Neuronal stem cell (in vitro differentiated cells): ENCODE measurements at regions not wholly inside any gene's neighbourhood (a gene's known extent, or its start where the extent isn't known, plus 50 kb on each side); places are given as distances from the start of the nearest gene placed in this dataset.

Experiments
- DNase-seq: peaks from one replicate; pipeline ENCODE4 v3.0.0-alpha.2; 2013; ENCODE audit warnings: low spot score
- H2AFZ ChIP-seq: one replicate; pipeline ENCODE4 v1.6.1; 2013; ENCODE audit warnings: mild to moderate bottlenecking, low read length, inconsistent platforms
- H2AK5ac ChIP-seq: 2 replicates; pipeline ENCODE4 v1.6.1; 2013; ENCODE audit warnings: low read depth, mild to moderate bottlenecking, inconsistent platforms, low read length, moderate library complexity, mixed read lengths
- H2BK120ac ChIP-seq: 2 replicates; pipeline ENCODE4 v1.6.1; 2013; ENCODE audit warnings: low read depth, mild to moderate bottlenecking, inconsistent platforms, low read length, moderate library complexity, mixed read lengths
- H2BK12ac ChIP-seq: one replicate; pipeline ENCODE4 v1.6.1; 2013; ENCODE audit warnings: low read length, inconsistent platforms
- H2BK15ac ChIP-seq: 2 replicates; pipeline ENCODE4 v1.6.1; 2013; ENCODE audit warnings: mild to moderate bottlenecking, low read length, inconsistent platforms, mixed read lengths
- H2BK5ac ChIP-seq: one replicate; pipeline ENCODE4 v1.6.1; 2013; ENCODE audit warnings: inconsistent platforms, mild to moderate bottlenecking, low read length, moderate library complexity
- H3K14ac ChIP-seq: one replicate; pipeline ENCODE4 v1.6.1; 2013; ENCODE audit warnings: low read length, inconsistent platforms
- H3K18ac ChIP-seq: 2 replicates; pipeline ENCODE4 v1.6.1; 2013; ENCODE audit warnings: low read length, inconsistent platforms
- H3K23ac ChIP-seq: 2 replicates; pipeline ENCODE4 v1.6.1; 2013; ENCODE audit warnings: low read depth, mild to moderate bottlenecking, mixed read lengths, low read length, inconsistent platforms; ENCODE audit not compliant: poor library complexity
- H3K27ac ChIP-seq: replicated peaks from 3 replicates; pipeline ENCODE4 v1.5.1; 2013; ENCODE audit warnings: low read length, inconsistent platforms
- H3K27me3 ChIP-seq, 3 experiments: 2 replicates each; pipeline ENCODE4 v1.6.1; 2013; ENCODE audit warnings: low read length in 3 of 3, mild to moderate bottlenecking in 2 of 3, inconsistent platforms in 1 of 3, low read depth in 1 of 3, mixed read lengths in 1 of 3, moderate library complexity in 1 of 3; ENCODE audit not compliant: control insufficient read depth in 3 of 3, insufficient read depth in 3 of 3
- H3K36me3 ChIP-seq, 2 donors: replicated peaks in 1 of 2; 2 replicates each; pipeline ENCODE4 v1.6.1; 2013; ENCODE audit warnings: low read length in 2 of 2; ENCODE audit not compliant: control insufficient read depth in 2 of 2, insufficient read depth in 2 of 2
- H3K4ac ChIP-seq: 2 replicates; pipeline ENCODE4 v1.6.1; 2013; ENCODE audit warnings: inconsistent platforms, mild to moderate bottlenecking, low read length, moderate library complexity
- H3K4me1 ChIP-seq, 2 donors: 1 replicate in 1 of 2; 2 replicates in 1 of 2; pipeline ENCODE4 v1.6.1; 2013; ENCODE audit warnings: low read length in 2 of 2, low read depth in 1 of 2; ENCODE audit not compliant: control insufficient read depth in 2 of 2, insufficient read depth in 1 of 2
- H3K4me2 ChIP-seq: one replicate; pipeline ENCODE4 v1.6.1; 2013; ENCODE audit warnings: mild to moderate bottlenecking, low read length, inconsistent platforms; ENCODE audit not compliant: insufficient read depth, poor library complexity, severe bottlenecking
- H3K4me3 ChIP-seq, 2 donors: 2 replicates each; pipeline ENCODE4 v1.5.1; 2013; ENCODE audit warnings: low read length in 2 of 2, mild to moderate bottlenecking in 2 of 2, inconsistent platforms in 1 of 2, moderate library complexity in 1 of 2
- H3K79me1 ChIP-seq: one replicate; pipeline ENCODE4 v1.6.1; 2013; ENCODE audit warnings: low read depth, mild to moderate bottlenecking, inconsistent platforms, low read length, moderate library complexity
- H3K9ac ChIP-seq: one replicate; pipeline ENCODE4 v1.6.1; 2013; ENCODE audit warnings: mild to moderate bottlenecking, low read depth, low read length, inconsistent platforms; ENCODE audit not compliant: poor library complexity
- H3K9me3 ChIP-seq, 2 donors: replicated peaks in 1 of 2; 2 replicates each; pipeline versions ENCODE3 to v1.6.1; 2013; ENCODE audit warnings: low read length in 2 of 2, mild to moderate bottlenecking in 2 of 2, inconsistent platforms in 1 of 2, low read depth in 1 of 2, mixed read lengths in 1 of 2, moderate library complexity in 1 of 2; ENCODE audit not compliant: control insufficient read depth in 2 of 2, insufficient read depth in 1 of 2
- H4K8ac ChIP-seq: one replicate; pipeline ENCODE4 v1.6.1; 2013; ENCODE audit warnings: low read depth, mild to moderate bottlenecking, inconsistent platforms, low read length, moderate library complexity
- H4K91ac ChIP-seq: one replicate; pipeline ENCODE4 v1.6.1; 2013; ENCODE audit warnings: low read length, low read depth, mild to moderate bottlenecking, inconsistent platforms; ENCODE audit not compliant: poor library complexity
- WGBS, 2 donors: extraction: QIAGEN DNeasy Blood & Tissue Kit; methylation state at CpG; one replicate each; pipeline ENCODE4 v1.1.7; 2013; ENCODE audit warnings: missing lambda C conversion rate in 2 of 2, mixed read lengths in 1 of 2; ENCODE audit not compliant: insufficient read length in 2 of 2, insufficient replicate concordance in 1 of 2; ENCODE audit errors: extremely low coverage in 2 of 2; 5-methylcytosine and 5-hydroxymethylcytosine counted together

DNA sequence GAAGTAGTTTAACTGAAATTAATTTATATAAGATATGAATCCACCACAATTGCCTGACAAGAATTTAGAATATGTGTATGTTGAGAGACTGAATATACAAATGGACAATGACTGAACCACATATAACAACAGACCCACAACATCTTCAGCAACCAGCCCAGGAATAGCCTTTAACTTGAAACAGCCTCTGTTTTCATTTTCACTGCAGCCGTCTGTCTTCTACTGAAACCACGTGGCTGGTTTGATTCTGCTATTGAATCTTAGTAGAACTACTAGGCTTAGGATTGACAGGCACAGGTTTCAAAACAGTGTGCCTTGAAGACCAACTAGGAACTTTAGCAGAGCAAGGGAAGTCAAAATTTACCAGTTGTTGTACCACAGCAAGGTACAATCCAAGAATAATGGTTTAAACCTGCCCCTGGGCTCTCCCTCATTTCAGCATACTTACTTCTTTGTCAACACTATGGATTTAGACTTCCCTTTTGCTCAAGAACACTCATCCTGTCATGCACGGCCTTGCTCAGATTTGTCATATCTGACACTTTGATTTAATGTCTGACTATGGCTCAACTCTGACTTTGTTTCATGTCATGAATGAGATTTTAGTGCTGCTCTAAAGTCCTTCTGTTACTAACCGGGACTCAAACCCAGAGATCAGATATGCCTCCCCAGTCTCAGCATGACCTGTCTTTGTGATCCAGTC, 355.0 kb downstream of the KIF2B start:
- no peak overlapping the region for H3K4me3 ChIP-seq
- H3K4me1 ChIP-seq: no peaks in the 10 kb centered on the region
- H2AK5ac ChIP-seq: no peak overlapping the region
- no CpG with 5 or more reads among the region's 4 CpGs for WGBS, 2 donors
- H3K27ac ChIP-seq: no peak overlapping the region
- H3K9ac ChIP-seq: no peak overlapping the region
- H2BK120ac ChIP-seq: no peak overlapping the region
- no peak overlapping the region for H2AFZ ChIP-seq
- no peak overlapping the region for H3K14ac ChIP-seq
- no peaks in the 10 kb centered on the region for H3K27me3 ChIP-seq
- H3K79me1 ChIP-seq: no peaks in the 10 kb centered on the region
- no peaks in the 10 kb centered on the region for H3K36me3 ChIP-seq
- no peak overlapping the region for H3K23ac ChIP-seq
- no peak overlapping the region for H2BK5ac ChIP-seq
- no peak overlapping the region for H4K91ac ChIP-seq
- H2BK15ac ChIP-seq: no peak overlapping the region
- no peaks in the 10 kb centered on the region for H3K9me3 ChIP-seq
- H4K8ac ChIP-seq: no peak overlapping the region
- no peak for DNase-seq
- H2BK12ac ChIP-seq: no peak overlapping the region
- H3K4ac ChIP-seq: no peak overlapping the region
- no peak overlapping the region for H3K4me2 ChIP-seq
- H3K18ac ChIP-seq: no peak overlapping the region

DNA sequence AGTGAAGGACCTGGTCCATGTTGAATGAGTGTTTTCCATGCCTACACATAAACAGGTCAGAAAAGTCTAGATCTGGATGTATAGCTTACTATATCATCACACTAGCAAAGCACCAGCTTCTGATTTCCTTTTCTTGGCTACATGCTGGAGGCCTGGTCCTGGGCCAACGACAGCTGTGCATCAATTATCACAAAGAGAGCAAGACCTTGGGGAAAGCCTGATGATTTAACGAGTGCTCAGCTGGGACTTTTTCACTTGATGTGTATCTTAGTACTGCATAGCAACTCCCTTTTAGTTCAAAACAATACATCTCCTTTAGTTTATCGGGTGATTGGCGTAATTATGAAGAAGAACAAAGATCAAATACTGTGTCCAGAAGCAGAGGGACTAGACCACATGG, 358.2 kb downstream of the KIF2B start:
- no peaks in the 10 kb centered on the region for H3K27me3 ChIP-seq
- no peak overlapping the region for H2BK12ac ChIP-seq
- no peak overlapping the region for H3K4me3 ChIP-seq
- no peak overlapping the region for H3K23ac ChIP-seq
- no peak overlapping the region for H2AFZ ChIP-seq
- H4K91ac ChIP-seq: no peak overlapping the region
- no peak overlapping the region for H2BK120ac ChIP-seq
- no peak overlapping the region for H4K8ac ChIP-seq
- no peak overlapping the region for H3K4ac ChIP-seq
- H3K4me2 ChIP-seq: no peak overlapping the region
- no peak overlapping the region for H2BK5ac ChIP-seq
- no peaks in the 10 kb centered on the region for H3K79me1 ChIP-seq
- no peaks in the 10 kb centered on the region for H3K4me1 ChIP-seq
- no peaks in the 10 kb centered on the region for H3K36me3 ChIP-seq
- H2BK15ac ChIP-seq: no peak overlapping the region
- H3K9me3 ChIP-seq: no peaks in the 10 kb centered on the region
- H3K9ac ChIP-seq: no peak overlapping the region
- H3K14ac ChIP-seq: no peak overlapping the region
- no peak for DNase-seq
- no peak overlapping the region for H2AK5ac ChIP-seq
- WGBS, 2 donors: no CpG with 5 or more reads among the region's 4 CpGs
- H3K18ac ChIP-seq: no peak overlapping the region
- no peak overlapping the region for H3K27ac ChIP-seq

DNA sequence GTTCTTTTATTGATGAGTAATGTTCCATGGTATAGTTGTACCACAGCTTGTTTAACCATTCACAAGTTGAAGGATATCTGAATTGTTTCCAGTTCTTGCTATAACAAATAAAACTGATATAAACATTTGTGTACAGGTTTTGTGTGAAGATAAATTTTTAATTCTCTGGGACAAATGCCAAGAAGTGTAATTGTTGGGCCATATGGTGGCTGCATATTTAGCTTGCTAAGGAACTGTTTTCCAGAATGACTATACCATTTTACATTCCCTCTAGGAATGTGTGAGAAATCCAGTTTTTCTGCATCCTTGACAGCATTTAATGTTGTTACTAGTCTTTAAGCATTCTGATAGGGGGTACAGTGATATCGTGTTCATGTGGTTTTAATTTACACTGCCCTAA, 368.5 kb downstream of the KIF2B start:
- Histone ChIP-seq H3K9me3 (no peaks in the 10 kb centered on the region), H4K91ac (no peak overlapping the region), H2AK5ac (no peak overlapping the region), H3K4ac (no peak overlapping the region), H3K36me3 (no peaks in the 10 kb centered on the region), H4K8ac (no peak overlapping the region), H3K18ac (no peak overlapping the region), H3K4me2 (no peak overlapping the region), H3K23ac (no peak overlapping the region), H2BK120ac (no peak overlapping the region), H3K14ac (no peak overlapping the region), H3K27ac (no peak overlapping the region), H3K4me3 (no peak overlapping the region), H2BK15ac (no peak overlapping the region), H3K4me1 (no peaks in the 10 kb centered on the region), H2BK12ac (no peak overlapping the region), H2BK5ac (no peak overlapping the region), H3K27me3 (no peaks in the 10 kb centered on the region), H3K9ac (no peak overlapping the region), H2AFZ (no peak overlapping the region), H3K79me1 (no peaks in the 10 kb centered on the region)
- no peak for DNase-seq
- no CpG with 5 or more reads among the region's 1 CpG for WGBS, 2 donors

DNA sequence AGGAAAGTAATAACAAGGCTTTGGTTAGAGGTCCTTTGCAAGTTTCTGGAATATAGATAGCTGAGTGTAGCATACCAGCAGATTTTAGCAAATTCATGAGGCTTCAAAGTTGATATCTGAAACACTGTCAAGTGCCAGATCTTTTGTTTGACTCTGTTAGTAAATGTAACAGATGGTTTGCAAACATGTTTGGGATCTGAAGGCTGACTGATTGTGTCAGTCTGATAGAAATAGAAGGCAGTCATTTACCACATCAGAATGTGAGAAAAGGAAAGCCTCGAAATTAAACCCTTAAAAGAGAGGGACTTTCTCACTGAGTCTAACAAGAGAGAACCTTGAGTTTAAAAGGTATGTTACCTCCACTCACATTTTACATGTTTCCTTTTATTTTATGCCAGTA, 371.5 kb downstream of the KIF2B start:
- no peak overlapping the region for H4K91ac ChIP-seq
- H3K9ac ChIP-seq: no peak overlapping the region
- H3K4me2 ChIP-seq: no peak overlapping the region
- H3K36me3 ChIP-seq: no peaks in the 10 kb centered on the region
- H3K27me3 ChIP-seq: no peaks in the 10 kb centered on the region
- H2BK12ac ChIP-seq: no peak overlapping the region
- DNase-seq: no peak
- H3K27ac ChIP-seq: no peak overlapping the region
- no peak overlapping the region for H3K23ac ChIP-seq
- no peaks in the 10 kb centered on the region for H3K9me3 ChIP-seq
- H3K14ac ChIP-seq: no peak overlapping the region
- H3K4ac ChIP-seq: no peak overlapping the region
- no peak overlapping the region for H2BK15ac ChIP-seq
- no peaks in the 10 kb centered on the region for H3K4me1 ChIP-seq
- H2AK5ac ChIP-seq: no peak overlapping the region
- H2AFZ ChIP-seq: no peak overlapping the region
- H3K79me1 ChIP-seq: no peaks in the 10 kb centered on the region
- no peak overlapping the region for H2BK5ac ChIP-seq
- H2BK120ac ChIP-seq: no peak overlapping the region
- H3K4me3 ChIP-seq: no peak overlapping the region
- no CpG with 5 or more reads among the region's 1 CpG for whole genome bisulfite sequencing, 2 donors
- H4K8ac ChIP-seq: no peak overlapping the region
- no peak overlapping the region for H3K18ac ChIP-seq
